ENCODE measurements at regions not wholly inside any gene's neighbourhood (a gene's known extent, or its start where the extent isn't known, plus 50 kb on each side); places are given as distances from the start of the nearest gene placed in this dataset.

- Mint-ChIP-seq H3K4me3 (peak overlapping the region; percentile 31), H3K27ac (ENCODE audit: unreplicated experiment) (peak overlapping the region; percentile 63), H3K4me1 (peaks cover 55% of the 10 kb centered on the region)
Observed at GRCh38 chr11:131300439-131300717, 70.0 kb upstream of the NTM start.

GRCh38 chr11:131301306-131301705, 69.1 kb upstream of the NTM start:
- Mint-ChIP-seq H3K27ac (ENCODE audit: unreplicated experiment) (no peak overlapping the region), H3K27me3 (ENCODE audit: low read depth) (no peaks in the 10 kb centered on the region), H3K4me3 (no peak overlapping the region), H3K9me3 (no peaks in the 10 kb centered on the region), H3K36me3 (ENCODE audit: low read depth) (no peaks in the 10 kb centered on the region), H3K4me1 (peaks cover 57% of the 10 kb centered on the region)
- TF ChIP-seq CTCF (conservative IDR thresholded peaks at IDR 0.05): no peak
- DNase-seq (ENCODE audit: low read depth, low spot score): no peak

More at GRCh38 chr11:131300439-131300717, 70.0 kb upstream of the NTM start:
- no peak for TF ChIP-seq CTCF (conservative IDR thresholded peaks at IDR 0.05)
- DNase-seq (ENCODE audit: low read depth, low spot score): peak; percentile 45
- no peaks in the 10 kb centered on the region for H3K36me3 Mint-ChIP-seq (ENCODE audit: low read depth)
- no peaks in the 10 kb centered on the region for H3K27me3 Mint-ChIP-seq (ENCODE audit: low read depth)
- H3K9me3 Mint-ChIP-seq: no peaks in the 10 kb centered on the region

- no peak for DNase-seq (ENCODE audit: low read depth, low spot score)
- Mint-ChIP-seq H3K4me1 (peaks cover 49% of the 10 kb centered on the region), H3K27me3 (ENCODE audit: low read depth) (no peaks in the 10 kb centered on the region), H3K36me3 (ENCODE audit: low read depth) (no peaks in the 10 kb centered on the region), H3K27ac (ENCODE audit: unreplicated experiment) (no peak overlapping the region), H3K9me3 (no peaks in the 10 kb centered on the region), H3K4me3 (no peak overlapping the region)
- no peak for TF ChIP-seq CTCF (conservative IDR thresholded peaks at IDR 0.05)
Observed at GRCh38 chr11:131302836-131303235, 67.6 kb upstream of the NTM start.

GRCh38 chr11:131303611-131304119, 66.8 kb upstream of the NTM start:
- Mint-ChIP-seq H3K4me1 (peaks cover 42% of the 10 kb centered on the region), H3K27ac (ENCODE audit: unreplicated experiment) (no peak overlapping the region), H3K36me3 (ENCODE audit: low read depth) (no peaks in the 10 kb centered on the region), H3K27me3 (ENCODE audit: low read depth) (no peaks in the 10 kb centered on the region), H3K4me3 (no peak overlapping the region), H3K9me3 (no peaks in the 10 kb centered on the region)
- DNase-seq (ENCODE audit: low read depth, low spot score): no peak
- no peak for TF ChIP-seq CTCF (conservative IDR thresholded peaks at IDR 0.05)

- DNase-seq (ENCODE audit: low read depth, low spot score): no peak
- no peak for TF ChIP-seq CTCF (conservative IDR thresholded peaks at IDR 0.05)
- H3K9me3 Mint-ChIP-seq: no peaks in the 10 kb centered on the region
- no peak overlapping the region for H3K27ac Mint-ChIP-seq (ENCODE audit: unreplicated experiment)
- peaks cover 40% of the 10 kb centered on the region for H3K4me1 Mint-ChIP-seq
- H3K4me3 Mint-ChIP-seq: no peak overlapping the region
- no peaks in the 10 kb centered on the region for H3K36me3 Mint-ChIP-seq (ENCODE audit: low read depth)
- no peaks in the 10 kb centered on the region for H3K27me3 Mint-ChIP-seq (ENCODE audit: low read depth)
Observed at GRCh38 chr11:131305005-131305404, 65.4 kb upstream of the NTM start.

- no peaks in the 10 kb centered on the region for H3K27me3 Mint-ChIP-seq (ENCODE audit: low read depth)
- no peak for TF ChIP-seq CTCF (conservative IDR thresholded peaks at IDR 0.05)
- H3K9me3 Mint-ChIP-seq: no peaks in the 10 kb centered on the region
Observed at GRCh38 chr11:131307506-131307905, 62.9 kb upstream of the NTM start.

More at GRCh38 chr11:131307506-131307905, 62.9 kb upstream of the NTM start:
- no peak overlapping the region for H3K4me3 Mint-ChIP-seq
- no peak for DNase-seq (ENCODE audit: low read depth, low spot score)
- no peaks in the 10 kb centered on the region for H3K36me3 Mint-ChIP-seq (ENCODE audit: low read depth)
- no peak overlapping the region for H3K27ac Mint-ChIP-seq (ENCODE audit: unreplicated experiment)
- H3K4me1 Mint-ChIP-seq: peaks cover 30% of the 10 kb centered on the region

Measured in neural crest cell (in vitro differentiated cells).